Esophagus muscularis mucosa (tissue), 4 donors: ENCODE measurements at regions not wholly inside any gene's neighbourhood (a gene's known extent, or its start where the extent isn't known, plus 50 kb on each side); places are given as distances from the start of the nearest gene placed in this dataset.

Experiments used
- DNase-seq: peaks from one replicate; pipeline ENCODE4 v3.0.0-alpha.2; 2017; ENCODE audit errors: extremely low spot score
- H3K27ac ChIP-seq, 4 donors: fragments of 200-600 bp; sonication (generic); replicated peaks in 1 of 4; 1 replicate in 3 of 4; 2 replicates in 1 of 4; pipeline ENCODE4 v1.5.1; 2016 to 2019; ENCODE audit warnings: mild to moderate bottlenecking in 1 of 4
- H3K27me3 ChIP-seq, 4 donors: fragments of 200-600 bp; sonication (generic); one replicate each; pipeline versions ENCODE4 v1.5.1 to v1.6.0; 2016 to 2019
- H3K36me3 ChIP-seq, 4 donors: fragments of 200-600 bp; sonication (generic); one replicate each; pipeline ENCODE4 v1.5.1; 2016 to 2019
- H3K4me1 ChIP-seq, 4 donors: fragments of 200-600 bp; sonication (generic); one replicate each; pipeline ENCODE4 v1.5.1; 2016 to 2019
- H3K4me3 ChIP-seq, 4 donors: fragments of 200-600 bp; sonication (generic); 1 replicate in 2 of 4; 2 replicates in 2 of 4; pipeline ENCODE4 v1.5.1; 2016 to 2019; ENCODE audit warnings: mild to moderate bottlenecking in 4 of 4, moderate library complexity in 1 of 4
- H3K9me3 ChIP-seq, 4 donors: fragments of 200-600 bp; sonication (generic); 1 replicate in 3 of 4; 2 replicates in 1 of 4; pipeline ENCODE4 v1.5.1; 2016 to 2019
- CTCF ChIP-seq, 3 experiments: fragments of 200-600 bp in 2 of 3; fragments of 450-650 bp in 1 of 3; sonication (generic) in 2 of 3; IDR thresholded peaks; one replicate each; pipeline ENCODE4 v1.5.1; 2017 to 2019; ENCODE audit warnings: antibody characterized with exemption in 3 of 3, mild to moderate bottlenecking in 2 of 3, moderate library complexity in 1 of 3
- EP300 ChIP-seq: sonication (generic); formaldehyde crosslinking; IDR thresholded peaks from one replicate; pipeline ENCODE4 v1.6.1; 2017; ENCODE audit warnings: antibody characterized with exemption
- POLR2A ChIP-seq: fragments of 450-650 bp; IDR thresholded peaks from one replicate; pipeline ENCODE4 v1.6.1; 2017; ENCODE audit warnings: antibody characterized with exemption, moderate library complexity, mild to moderate bottlenecking, low read depth
- POLR2AphosphoS5 ChIP-seq, 2 donors: sonication (generic); formaldehyde crosslinking; IDR thresholded peaks; one replicate each; pipeline ENCODE4 v1.6.1; 2017; ENCODE audit warnings: antibody characterized with exemption in 2 of 2
- WGBS: methylation state at CpG from one replicate; pipeline ENCODE4 v1.1.5; 2018; 5-methylcytosine and 5-hydroxymethylcytosine counted together
- intact Hi-C: fragments of 100-400 bp; cut with DNase I; formaldehyde crosslinking; loops from one replicate; pipeline ENCODE4 v1.15.1; 2023

GRCh38 chr16:86844695-86845094, 266.3 kb downstream of the FOXL1 start:
- Histone ChIP-seq H3K27ac (no peak overlapping the region), H3K4me3 (no peak overlapping the region), H3K4me1 (no peaks in the 10 kb centered on the region), H3K9me3 (no peaks in the 10 kb centered on the region), H3K36me3 (no peaks in the 10 kb centered on the region), H3K27me3 (peaks cover 0 to 26% (median 0%) of the 10 kb centered on the region in 4 donors)
- no peak for DNase-seq
- intact Hi-C loops = no loop called here
- WGBS = 88% methylated on average over 16 of the region's 16 CpGs
- TF ChIP-seq POLR2A (no peak), POLR2AphosphoS5 (IDR thresholded peaks at IDR 0.05) (no peak)

DNA sequence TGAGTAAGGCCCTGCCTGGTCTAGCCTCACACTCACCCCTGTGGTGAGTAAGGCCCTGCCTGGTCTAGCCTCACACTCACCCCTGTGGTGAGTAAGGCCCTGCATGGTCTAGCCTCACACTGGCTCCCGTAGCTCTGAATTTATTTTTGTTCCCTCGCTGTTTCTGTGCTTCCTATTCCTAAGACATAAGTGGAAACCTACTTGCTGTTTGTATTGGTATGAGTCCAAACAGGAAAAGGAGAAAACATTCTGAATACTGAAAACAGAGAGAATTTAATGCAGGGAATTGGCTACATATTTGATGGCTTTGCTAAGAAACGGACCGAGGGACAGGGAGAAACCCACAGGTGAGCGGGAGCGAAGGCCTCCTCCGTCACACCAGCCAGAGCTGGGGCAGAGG, 267.8 kb downstream of the FOXL1 start:
- no peaks in the 10 kb centered on the region for H3K36me3 ChIP-seq
- no peaks in the 10 kb centered on the region for H3K9me3 ChIP-seq
- WGBS = 79% methylated on average over 7 of the region's 7 CpGs
- no peak for DNase-seq
- no peaks in the 10 kb centered on the region for H3K4me1 ChIP-seq
- no peak overlapping the region for H3K4me3 ChIP-seq
- TF ChIP-seq POLR2A = no peak
- TF ChIP-seq EP300 = no peak
- no peak for TF ChIP-seq CTCF (IDR thresholded peaks at IDR 0.05)
- no peak for TF ChIP-seq POLR2AphosphoS5 (IDR thresholded peaks at IDR 0.05)
- no peak overlapping the region for H3K27ac ChIP-seq
- intact Hi-C loops = no loop called here
- H3K27me3 ChIP-seq = peaks cover 0 to 29% (median 0%) of the 10 kb centered on the region in 4 donors

DNA sequence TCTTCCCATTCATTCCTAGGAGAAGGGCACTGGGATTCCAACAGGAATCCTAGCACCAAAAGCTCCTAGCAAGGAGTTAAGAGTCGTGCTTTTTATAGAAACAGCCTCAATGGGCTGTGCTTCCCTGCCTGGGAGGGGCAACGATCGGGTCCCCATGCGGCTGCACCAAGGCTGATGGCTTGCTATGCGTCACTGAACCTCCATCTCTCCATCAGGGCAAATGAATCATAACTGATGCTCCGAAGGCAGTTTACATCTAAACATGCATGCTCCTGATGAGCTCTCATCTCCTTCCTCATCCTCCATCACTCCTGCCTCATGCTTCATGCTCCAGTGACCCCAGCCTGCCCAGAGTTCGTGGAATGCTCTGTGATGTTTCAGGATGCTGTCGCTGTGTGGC, 270.5 kb downstream of the FOXL1 start:
- intact Hi-C loops = no loop called here
- Histone ChIP-seq H3K9me3 (no peaks in the 10 kb centered on the region), H3K27me3 (peaks cover 0 to 22% (median 0%) of the 10 kb centered on the region in 4 donors), H3K36me3 (no peaks in the 10 kb centered on the region), H3K4me1 (no peaks in the 10 kb centered on the region), H3K4me3 (no peak overlapping the region), H3K27ac (no peak overlapping the region)
- WGBS = 52% methylated on average over 8 of the region's 8 CpGs
- no peak for TF ChIP-seq CTCF (IDR thresholded peaks at IDR 0.05)
- TF ChIP-seq POLR2A = no peak
- no peak for TF ChIP-seq POLR2AphosphoS5 (IDR thresholded peaks at IDR 0.05)
- TF ChIP-seq EP300 = no peak
- DNase-seq = no peak

GRCh38 chr16:86850670-86851069, 272.3 kb downstream of the FOXL1 start:
- WGBS = 63% methylated on average over 12 of the region's 12 CpGs
- peaks cover 0 to 22% (median 0%) of the 10 kb centered on the region in 4 donors for H3K27me3 ChIP-seq

GRCh38 chr16:86852135-86852534, 273.8 kb downstream of the FOXL1 start:
- intact Hi-C loops = no loop called here
- H3K4me3 ChIP-seq = no peak overlapping the region
- H3K27ac ChIP-seq = no peak overlapping the region
- no peak for DNase-seq
- no peaks in the 10 kb centered on the region for H3K36me3 ChIP-seq
- H3K9me3 ChIP-seq = no peaks in the 10 kb centered on the region
- H3K4me1 ChIP-seq = no peaks in the 10 kb centered on the region
- H3K27me3 ChIP-seq = peaks cover 0 to 22% (median 0%) of the 10 kb centered on the region in 4 donors
- TF ChIP-seq EP300 (no peak), CTCF (IDR thresholded peaks at IDR 0.05) (no peak), POLR2AphosphoS5 (IDR thresholded peaks at IDR 0.05) (no peak), POLR2A (no peak)
- WGBS = 92% methylated on average over 2 of the region's 2 CpGs

More at GRCh38 chr16:86850670-86851069, 272.3 kb downstream of the FOXL1 start:
- H3K4me3 ChIP-seq = no peak overlapping the region
- intact Hi-C loops = no loop called here
- no peaks in the 10 kb centered on the region for H3K4me1 ChIP-seq
- no peaks in the 10 kb centered on the region for H3K36me3 ChIP-seq
- no peaks in the 10 kb centered on the region for H3K9me3 ChIP-seq
- TF ChIP-seq CTCF (IDR thresholded peaks at IDR 0.05) = no peak
- no peak for TF ChIP-seq EP300
- TF ChIP-seq POLR2A = no peak
- no peak for TF ChIP-seq POLR2AphosphoS5 (IDR thresholded peaks at IDR 0.05)
- H3K27ac ChIP-seq = no peak overlapping the region
- no peak for DNase-seq
